GM23338 (cell line): ENCODE measurements at regions not wholly inside any gene's neighbourhood (a gene's known extent, or its start where the extent isn't known, plus 50 kb on each side); places are given as distances from the start of the nearest gene placed in this dataset.

Experiments used
- ATAC-seq: fragments of 200-7000 bp; cut with Tn5 transposase; 3 replicates; pipeline ENCODE4 v1.9.1; 2020
- DNase-seq: peaks from one replicate; pipeline ENCODE4 v3.0.0-alpha.2; 2015; ENCODE audit warnings: low spot score
- H2AFZ ChIP-seq: fragments of 200-600 bp; sonication (generic); 2 replicates; pipeline ENCODE4 v1.8.0; 2016; ENCODE audit warnings: antibody characterized with exemption, mild to moderate bottlenecking, moderate library complexity
- H3F3A ChIP-seq: fragments of 200-600 bp; sonication (generic); replicated peaks from 2 replicates; pipeline ENCODE4 v1.8.0; 2017; ENCODE audit warnings: antibody characterized with exemption, mixed run types, low read depth
- H3K27ac ChIP-seq: fragments of 200-600 bp; sonication (generic); 2 replicates; pipeline ENCODE4 v1.6.1; 2016; ENCODE audit warnings: low read depth
- H3K27me3 ChIP-seq: fragments of 200-600 bp; sonication (generic); 2 replicates; pipeline ENCODE4 v1.8.0; 2016; ENCODE audit warnings: mild to moderate bottlenecking, mixed run types, moderate library complexity; ENCODE audit not compliant: insufficient read depth
- H3K36me3 ChIP-seq: fragments of 200-600 bp; sonication (generic); 2 replicates; pipeline ENCODE4 v1.8.0; 2016; ENCODE audit warnings: mild to moderate bottlenecking; ENCODE audit not compliant: insufficient read depth
- H3K4me1 ChIP-seq: fragments of 200-600 bp; sonication (generic); 2 replicates; pipeline ENCODE4 v1.8.0; 2016; ENCODE audit warnings: mild to moderate bottlenecking, moderate library complexity; ENCODE audit not compliant: insufficient read depth
- H3K4me2 ChIP-seq: fragments of 200-600 bp; sonication (generic); 2 replicates; pipeline ENCODE4 v1.7.1; 2017; ENCODE audit warnings: mixed run types
- H3K4me3 ChIP-seq: fragments of 200-600 bp; sonication (generic); 2 replicates; pipeline ENCODE4 v1.6.1; 2016; ENCODE audit warnings: mixed run types
- H3K79me2 ChIP-seq: fragments of 200-600 bp; sonication (generic); replicated peaks from 2 replicates; pipeline ENCODE4 v1.8.0; 2017; ENCODE audit warnings: mild to moderate bottlenecking; ENCODE audit not compliant: insufficient read depth
- H3K9me2 ChIP-seq: fragments of 200-600 bp; sonication (generic); 2 replicates; pipeline ENCODE4 v1.8.0; 2017; ENCODE audit not compliant: insufficient read depth
- H4K20me1 ChIP-seq: fragments of 200-600 bp; sonication (generic); replicated peaks from 2 replicates; pipeline ENCODE4 v1.8.0; 2017; ENCODE audit warnings: mild to moderate bottlenecking; ENCODE audit not compliant: insufficient read depth
- H3K27ac Mint-ChIP-seq: 2 replicates; pipeline ENCODE4 v1.8.0; 2020; ENCODE audit warnings: inconsistent platforms, mild to moderate bottlenecking, moderate library complexity, mixed read lengths
- H3K27me3 Mint-ChIP-seq: 3 replicates; pipeline ENCODE4 v1.8.0; 2022; ENCODE audit warnings: low read depth, mild to moderate bottlenecking, moderate library complexity, mixed read lengths, inconsistent platforms; ENCODE audit not compliant: insufficient read depth, poor library complexity
- H3K36me3 Mint-ChIP-seq: 3 replicates; pipeline ENCODE4 v1.8.0; 2021; ENCODE audit warnings: low read depth, mild to moderate bottlenecking, inconsistent platforms, moderate library complexity, mixed read lengths
- H3K4me1 Mint-ChIP-seq: 3 replicates; pipeline ENCODE4 v1.8.0; 2020; ENCODE audit warnings: mild to moderate bottlenecking, inconsistent platforms, mixed read lengths
- H3K4me3 Mint-ChIP-seq: 3 replicates; pipeline ENCODE4 v1.8.0; 2021; ENCODE audit warnings: moderate library complexity, mild to moderate bottlenecking, inconsistent platforms, mixed read lengths
- H3K9me3 Mint-ChIP-seq: 3 replicates; pipeline ENCODE4 v1.8.0; 2020; ENCODE audit warnings: moderate library complexity, mild to moderate bottlenecking, inconsistent platforms, mixed read lengths
- CREB1 ChIP-seq: fragments of 250-450 bp; sonication (Bioruptor Pico); IDR thresholded peaks from 2 replicates; pipeline ENCODE4 v1.5.0; 2020; ENCODE audit warnings: low read depth, mild to moderate bottlenecking, moderate library complexity
- CTCF ChIP-seq, 2 experiments: fragments of 200-600 bp in 1 of 2; sonication (generic) in 1 of 2; conservative IDR thresholded peaks; 2 replicates each; pipeline versions ENCODE4 v1.5.1 to v1.6.1; 2016 to 2017; ENCODE audit warnings: antibody characterized with exemption in 2 of 2, low read depth in 2 of 2, mild to moderate bottlenecking in 2 of 2, moderate library complexity in 1 of 2
- ETS1 ChIP-seq: IDR thresholded peaks from 2 replicates; pipeline ENCODE4 v1.6.1; 2016; ENCODE audit warnings: antibody characterized with exemption
- EZH2 ChIP-seq: fragments of 200-600 bp; sonication (generic); IDR thresholded peaks from one replicate; pipeline ENCODE4 v1.8.0; 2017; ENCODE audit warnings: antibody characterized with exemption, mild to moderate bottlenecking, low read depth; ENCODE audit not compliant: unreplicated experiment
- EZH2phosphoT487 ChIP-seq: fragments of 200-600 bp; sonication (generic); IDR thresholded peaks from one replicate; pipeline ENCODE4 v1.8.1; 2018; ENCODE audit warnings: antibody characterized with exemption; ENCODE audit not compliant: unreplicated experiment
- JUNB ChIP-seq: IDR thresholded peaks from one replicate; pipeline ENCODE4 v1.6.1; 2016; ENCODE audit warnings: antibody characterized with exemption; ENCODE audit not compliant: unreplicated experiment
- NANOG ChIP-seq: IDR thresholded peaks from 2 replicates; pipeline ENCODE4 v1.6.1; 2016; ENCODE audit warnings: antibody characterized with exemption, borderline replicate concordance
- REST ChIP-seq: IDR thresholded peaks from one replicate; pipeline ENCODE4 v1.6.1; 2018; ENCODE audit warnings: antibody characterized with exemption; ENCODE audit not compliant: unreplicated experiment
- ZNF114 ChIP-seq: fragments of 250-450 bp; sonication (Bioruptor Pico); IDR thresholded peaks from 2 replicates; pipeline ENCODE4 v1.5.0; 2020; ENCODE audit warnings: mild to moderate bottlenecking, moderate library complexity
- ZNF331 ChIP-seq: fragments of 250-450 bp; sonication (Bioruptor Pico); IDR thresholded peaks from 2 replicates; pipeline ENCODE4 v1.5.0; 2020; ENCODE audit warnings: low read depth, mild to moderate bottlenecking, moderate library complexity
- ZNF462 ChIP-seq: fragments of 250-450 bp; sonication (Bioruptor Pico); IDR thresholded peaks from 2 replicates; pipeline ENCODE4 v1.5.0; 2020; ENCODE audit warnings: mild to moderate bottlenecking, moderate library complexity

GRCh38 chr13:50676602-50677001 lies 166.9 kb downstream of the DLEU7 start:
- Histone ChIP-seq H4K20me1 (no peaks in the 10 kb centered on the region), H3K79me2 (no peaks in the 10 kb centered on the region), H3K36me3 (no peaks in the 10 kb centered on the region), H3K4me1 (no peaks in the 10 kb centered on the region), H3K9me2 (0 out of 2 replicates have a peak, but pooled peaks cover 11% of the 10 kb centered on the region), H3K27ac (no peak overlapping the region), H3K27me3 (no peaks in the 10 kb centered on the region), H3F3A (no peaks in the 10 kb centered on the region), H2AFZ (no peak overlapping the region), H3K4me3 (no peak overlapping the region), H3K4me2 (no peak overlapping the region)
- H3K27me3 Mint-ChIP-seq, result no peaks in the 10 kb centered on the region
- no peak for ATAC-seq
- TF ChIP-seq EZH2 (no peak), CTCF (conservative IDR thresholded peaks at IDR 0.05; ENCODE audit: low read depth in 2 of 2) (no peak), ETS1 (no peak), REST (no peak), ZNF462 (no peak), NANOG (no peak), ZNF114 (CRISPR knock-in tag) (no peak), JUNB (no peak), EZH2phosphoT487 (no peak), CREB1 (CRISPR knock-in tag) (no peak), ZNF331 (CRISPR knock-in tag) (no peak)
- H3K27ac Mint-ChIP-seq, result no peak overlapping the region
- DNase-seq, result no peak
- no peak overlapping the region for H3K4me3 Mint-ChIP-seq
- H3K36me3 Mint-ChIP-seq, result no peaks in the 10 kb centered on the region
- H3K4me1 Mint-ChIP-seq, result no peaks in the 10 kb centered on the region
- H3K9me3 Mint-ChIP-seq, result no peaks in the 10 kb centered on the region
